ENCODE measurements at regions not wholly inside any gene's neighbourhood (a gene's known extent, or its start where the extent isn't known, plus 50 kb on each side); places are given as distances from the start of the nearest gene placed in this dataset.
"Not testable (repeated sequence)": the region's sequence is repeated elsewhere in the genome, so short reads cannot be mapped to it uniquely, and the experiment has no call there.

DNA sequence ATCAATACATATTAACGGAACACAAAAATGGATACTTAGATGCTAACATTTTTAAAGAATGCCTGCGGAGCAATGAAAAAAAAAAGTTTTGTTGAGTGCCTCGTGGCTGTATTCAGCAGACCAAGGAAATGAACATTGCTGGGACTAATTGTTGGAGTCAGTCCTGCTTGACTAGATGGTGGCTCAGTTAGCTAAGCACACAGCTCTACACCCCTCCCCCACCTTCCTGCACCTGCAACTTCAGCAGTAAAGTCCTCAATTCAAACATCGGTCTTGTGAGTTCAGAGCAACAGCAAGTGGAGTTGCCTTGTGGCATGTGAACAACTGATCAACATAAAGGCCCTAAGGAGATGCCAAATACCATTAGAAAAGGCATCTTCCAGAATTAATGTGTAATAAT is 326.0 kb upstream of the NPSR1 start:
- no peak for DNase-seq (ENCODE audit: low spot score)

- DNase-seq (ENCODE audit: low spot score) = no peak
Measured at GRCh38 chr7:34333184-34333583, 324.8 kb upstream of the NPSR1 start.

DNA sequence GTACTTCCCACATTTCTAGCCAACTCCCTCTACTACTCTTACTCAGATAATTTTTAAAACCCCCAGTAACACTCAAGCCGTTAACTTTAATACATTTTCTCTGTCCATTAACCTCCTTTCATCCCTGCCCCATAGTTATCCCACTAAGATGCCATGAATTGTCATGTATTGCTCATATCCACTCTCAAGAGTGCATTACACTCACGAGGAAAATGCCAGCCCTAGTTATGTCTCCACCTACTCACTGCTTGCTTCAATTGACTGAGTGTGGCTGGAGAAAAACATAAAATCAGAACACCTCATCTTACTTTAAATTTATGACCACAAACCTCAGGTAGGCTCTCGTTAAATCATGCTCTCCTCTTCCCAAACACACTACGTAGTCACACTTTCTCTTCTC is 324.1 kb upstream of the NPSR1 start:
- DNase-seq (ENCODE audit: low spot score) = no peak

- no peak for DNase-seq (ENCODE audit: low spot score)
Measured at GRCh38 chr7:34337163-34337562, 320.9 kb upstream of the NPSR1 start.

DNA sequence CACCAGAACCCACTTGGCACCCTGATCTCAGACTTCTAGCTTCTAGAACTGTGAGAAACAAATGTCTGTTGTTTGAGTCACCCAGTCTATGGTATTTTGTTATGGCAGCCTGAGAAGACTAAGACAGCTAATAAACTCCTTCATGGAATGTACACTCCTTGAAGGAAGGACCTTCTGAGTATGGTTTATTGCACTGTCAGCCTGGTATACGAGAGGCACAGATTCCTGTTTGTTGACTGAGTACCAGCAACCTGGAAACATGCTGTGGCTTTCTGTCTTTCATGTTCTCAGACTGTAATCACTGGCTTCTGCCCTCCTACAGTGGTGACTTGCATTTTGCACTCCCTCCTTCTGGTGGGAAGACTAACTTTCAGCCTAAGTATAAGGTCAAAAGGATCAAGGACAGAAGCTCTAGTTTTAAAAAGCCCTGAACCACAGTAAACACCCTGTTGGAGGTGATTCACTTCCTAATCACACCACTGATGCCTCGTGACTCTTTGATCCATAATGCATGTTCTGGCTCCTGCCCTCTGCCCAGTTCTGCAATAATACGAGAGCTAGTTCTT is 319.0 kb upstream of the NPSR1 start:
- no peak for DNase-seq (ENCODE audit: low spot score)

DNA sequence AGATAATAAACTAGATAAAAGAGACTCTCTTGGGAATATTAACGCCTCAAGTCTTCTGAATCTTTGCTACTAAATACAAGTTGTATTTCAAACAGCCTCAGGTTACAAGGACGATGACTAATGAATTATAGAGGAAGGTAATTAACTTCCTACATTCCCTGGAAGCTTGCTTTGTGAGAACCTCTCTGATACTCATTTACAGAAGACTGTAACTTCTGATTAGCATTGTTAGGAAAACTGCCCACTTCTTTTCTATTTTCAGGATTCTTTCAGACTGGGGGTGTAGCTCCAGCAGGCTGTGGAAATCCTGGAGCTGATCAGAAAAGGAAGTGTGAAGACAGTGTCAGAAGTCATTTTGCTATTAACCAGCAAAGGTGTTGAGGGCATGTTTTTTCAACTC is 316.7 kb upstream of the NPSR1 start:
- no peak for DNase-seq (ENCODE audit: low spot score)

- no peak for DNase-seq (ENCODE audit: low spot score)
Measured at GRCh38 chr7:34342387-34342786, 315.6 kb upstream of the NPSR1 start.

DNA sequence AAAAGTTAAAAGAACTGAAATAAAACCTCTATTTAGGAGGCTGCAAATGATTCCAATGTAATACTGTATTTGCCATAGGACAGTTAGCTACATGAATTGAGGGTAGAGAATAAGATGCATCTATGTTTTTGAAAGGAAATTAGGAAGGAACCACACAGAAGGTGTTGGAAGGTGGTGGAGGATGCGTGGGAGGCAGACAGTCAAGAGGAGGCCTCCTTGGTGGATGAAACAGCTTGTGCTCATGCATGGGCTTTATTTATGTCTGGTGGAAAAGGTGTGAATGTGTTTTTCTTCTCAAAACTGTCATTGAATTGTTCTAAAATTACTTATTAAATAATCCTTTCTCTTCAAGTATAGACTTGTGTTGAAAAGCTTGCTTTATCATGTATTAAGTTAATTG is 314.4 kb upstream of the NPSR1 start:
- DNase-seq (ENCODE audit: low spot score) = no peak

DNA sequence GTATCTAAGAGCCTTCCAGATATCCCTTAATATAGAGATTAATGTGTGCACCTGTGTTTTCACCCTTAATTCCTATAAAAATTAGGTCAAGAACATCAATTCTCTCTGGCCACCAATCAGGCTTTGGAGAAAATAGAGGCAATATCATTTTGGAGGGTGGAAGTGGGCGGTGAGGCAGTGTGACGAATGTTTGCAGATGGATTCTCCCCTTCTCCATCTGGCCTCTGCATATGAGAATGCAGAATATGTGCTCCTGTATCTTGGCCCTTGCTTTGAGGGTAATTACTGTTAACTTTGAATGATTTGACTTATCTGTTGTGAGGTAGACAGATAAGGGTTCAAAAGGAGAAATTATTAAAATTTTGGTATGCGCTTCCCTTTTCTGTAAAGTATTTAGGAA is 304.0 kb upstream of the NPSR1 start:
- no peak for DNase-seq (ENCODE audit: low spot score)

DNA sequence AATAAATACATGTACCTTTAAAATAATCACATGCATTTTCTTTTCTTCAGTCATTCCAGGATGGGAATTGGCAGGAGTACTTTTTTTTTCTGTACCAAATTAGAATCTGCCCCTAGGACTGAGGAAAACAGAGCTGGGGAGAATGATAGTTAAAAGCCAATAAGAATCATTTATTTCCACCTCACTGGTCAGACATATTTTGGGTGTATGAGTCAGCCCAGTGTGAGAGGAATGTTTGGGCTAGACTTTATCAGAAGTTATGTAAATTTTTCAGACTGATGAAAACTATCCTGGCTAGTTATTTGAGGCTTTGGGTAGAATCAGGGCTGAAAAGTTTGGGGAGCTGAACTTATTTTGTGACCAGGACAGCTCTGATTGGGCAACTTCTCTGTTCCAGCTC is 303.1 kb upstream of the NPSR1 start:
- DNase-seq (ENCODE audit: low spot score) = peak; percentile 0

- no peak for DNase-seq (ENCODE audit: low spot score)
Measured at GRCh38 chr7:34357068-34357467, 300.9 kb upstream of the NPSR1 start.

DNA sequence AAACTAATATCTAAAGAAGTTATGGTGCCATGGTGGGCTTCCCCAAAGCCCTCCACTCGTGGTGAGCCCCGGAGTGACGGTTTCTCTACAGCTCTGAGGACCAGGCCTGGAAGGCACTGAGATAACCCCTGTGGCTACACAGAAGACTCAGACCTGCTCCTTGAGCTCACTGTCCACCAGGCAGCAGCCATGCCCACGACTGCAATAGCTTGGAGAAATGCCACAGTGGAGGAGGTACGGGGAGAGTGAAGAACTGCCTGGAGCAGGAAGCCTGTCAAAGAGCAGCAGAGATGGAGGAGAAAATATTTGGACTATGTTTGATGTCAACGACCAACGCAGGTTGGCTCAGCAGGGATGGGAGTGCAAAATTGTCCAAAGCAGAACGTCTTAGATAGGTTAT is 300.1 kb upstream of the NPSR1 start:
- DNase-seq (ENCODE audit: low spot score) = no peak

DNA sequence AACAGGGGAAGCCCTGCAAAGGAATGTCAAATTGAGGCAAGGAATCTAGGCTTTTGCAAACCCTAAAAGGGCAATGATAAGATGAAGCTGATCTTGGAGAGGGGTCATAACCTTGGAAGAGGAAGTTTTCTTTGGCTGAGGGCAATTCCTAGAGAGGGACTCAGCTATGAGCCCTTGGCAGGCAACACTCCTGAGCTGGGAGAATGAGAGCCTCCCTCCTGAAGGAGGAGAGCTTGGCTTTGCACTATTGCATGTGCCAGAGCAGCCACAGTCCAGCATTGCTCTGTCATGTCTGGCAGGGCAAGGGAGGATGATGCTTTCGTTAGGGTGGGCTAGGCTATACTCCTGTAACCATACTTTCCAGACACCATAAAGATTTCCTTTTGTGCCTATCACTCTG is 299.4 kb upstream of the NPSR1 start:
- DNase-seq (ENCODE audit: low spot score) = not testable (repeated sequence)

- DNase-seq (ENCODE audit: low spot score) = no peak
Measured at GRCh38 chr7:34361663-34362250, 296.3 kb upstream of the NPSR1 start.

GRCh38 chr7:34362621-34363020 is 295.4 kb upstream of the NPSR1 start:
- no peak for DNase-seq (ENCODE audit: low spot score)

DNA sequence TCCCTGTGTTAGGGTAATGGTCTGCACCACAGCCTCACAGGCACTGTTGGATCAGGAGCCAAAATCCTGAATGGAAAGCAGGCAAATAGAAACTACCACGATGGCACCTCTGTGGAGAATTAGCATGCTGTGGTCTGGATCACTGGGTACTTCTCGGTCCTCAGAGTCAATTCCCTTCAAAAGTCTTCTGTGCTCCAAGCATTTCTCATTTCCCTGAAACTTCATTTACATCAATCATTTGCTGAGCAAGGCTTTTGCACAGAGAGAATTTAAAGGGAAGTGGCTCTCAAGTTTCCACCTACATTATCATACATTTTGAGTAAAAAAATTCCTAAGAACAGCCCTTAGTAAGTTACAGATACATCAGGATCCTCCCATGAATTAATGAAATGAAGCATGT is 293.9 kb upstream of the NPSR1 start:
- DNase-seq (ENCODE audit: low spot score) = no peak

DNA sequence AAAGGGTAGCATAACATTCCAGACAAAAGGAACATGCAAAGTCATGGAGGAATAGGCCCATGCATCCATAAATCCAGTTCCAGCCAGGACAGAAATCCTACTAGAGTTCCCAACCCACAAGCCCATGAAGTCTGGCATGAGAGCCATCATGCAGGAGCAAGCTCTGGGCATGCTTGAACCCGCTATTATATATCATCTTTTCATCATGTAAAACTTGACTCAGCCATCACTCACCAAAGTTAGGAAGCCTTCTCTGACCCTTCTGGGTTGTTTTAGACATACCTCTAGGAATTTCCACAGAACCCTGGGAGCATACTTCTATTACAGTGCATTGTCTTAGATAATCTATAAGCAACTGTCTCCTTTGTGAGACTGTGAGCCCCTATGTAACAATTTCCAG is 293.0 kb upstream of the NPSR1 start:
- DNase-seq (ENCODE audit: low spot score) = no peak

DNA sequence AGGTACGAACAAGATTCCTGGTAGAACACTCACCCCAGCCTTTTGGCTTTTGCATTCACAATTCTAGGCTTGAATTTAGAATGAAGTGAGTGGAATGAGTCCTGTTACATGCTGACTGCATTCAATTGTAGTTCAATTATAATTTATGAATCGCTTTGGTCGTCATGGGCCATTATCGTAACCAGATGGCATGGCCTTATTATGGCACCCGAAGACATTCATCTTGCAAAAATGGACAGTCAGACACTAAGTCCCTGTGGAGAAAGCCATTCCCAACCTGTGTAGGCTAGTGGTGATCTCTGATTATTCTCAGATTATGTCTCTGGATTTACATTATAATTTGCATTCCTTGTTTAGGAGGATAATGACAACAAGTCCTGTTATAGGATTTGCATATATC is 292.4 kb upstream of the NPSR1 start:
- DNase-seq (ENCODE audit: low spot score) = no peak

DNA sequence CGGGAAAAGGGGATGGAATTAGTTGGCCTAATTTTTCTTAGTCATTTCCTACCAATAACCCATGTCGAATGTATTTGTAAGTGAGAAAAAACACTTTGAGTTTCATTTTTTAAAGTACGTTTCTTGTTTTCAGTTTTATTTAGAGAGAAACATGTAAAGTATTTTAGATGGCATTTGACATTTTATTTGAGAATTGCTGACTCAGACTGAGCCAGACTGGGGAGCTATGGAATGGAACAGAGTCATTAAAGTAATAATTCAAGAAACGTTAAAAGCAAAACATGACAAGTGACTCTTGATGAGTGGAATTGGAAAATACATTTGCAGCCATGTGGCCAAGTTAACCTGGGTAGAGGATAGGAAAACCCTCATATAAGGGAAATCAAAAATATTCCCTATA is 286.1 kb upstream of the NPSR1 start:
- no peak for DNase-seq (ENCODE audit: low spot score)

DNA sequence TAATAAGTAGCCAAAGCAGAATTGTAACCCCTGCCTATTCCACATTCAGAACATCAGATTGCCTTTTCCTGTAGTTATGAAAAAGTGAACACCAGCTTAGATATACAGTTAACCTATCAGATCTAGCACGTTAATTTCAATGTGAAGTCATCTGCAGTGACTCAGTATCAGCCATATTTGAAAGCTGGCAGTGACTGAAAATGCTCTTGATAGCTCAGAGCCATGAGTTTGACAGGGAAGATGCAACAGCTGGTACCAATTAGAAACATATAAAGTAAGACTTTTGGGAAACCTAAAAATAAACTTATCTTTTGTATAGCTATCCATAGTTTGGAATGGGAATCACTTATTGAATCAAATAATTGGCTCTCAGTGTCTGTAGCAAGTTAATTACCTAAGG is 284.1 kb upstream of the NPSR1 start:
- no peak for DNase-seq (ENCODE audit: low spot score)

DNA sequence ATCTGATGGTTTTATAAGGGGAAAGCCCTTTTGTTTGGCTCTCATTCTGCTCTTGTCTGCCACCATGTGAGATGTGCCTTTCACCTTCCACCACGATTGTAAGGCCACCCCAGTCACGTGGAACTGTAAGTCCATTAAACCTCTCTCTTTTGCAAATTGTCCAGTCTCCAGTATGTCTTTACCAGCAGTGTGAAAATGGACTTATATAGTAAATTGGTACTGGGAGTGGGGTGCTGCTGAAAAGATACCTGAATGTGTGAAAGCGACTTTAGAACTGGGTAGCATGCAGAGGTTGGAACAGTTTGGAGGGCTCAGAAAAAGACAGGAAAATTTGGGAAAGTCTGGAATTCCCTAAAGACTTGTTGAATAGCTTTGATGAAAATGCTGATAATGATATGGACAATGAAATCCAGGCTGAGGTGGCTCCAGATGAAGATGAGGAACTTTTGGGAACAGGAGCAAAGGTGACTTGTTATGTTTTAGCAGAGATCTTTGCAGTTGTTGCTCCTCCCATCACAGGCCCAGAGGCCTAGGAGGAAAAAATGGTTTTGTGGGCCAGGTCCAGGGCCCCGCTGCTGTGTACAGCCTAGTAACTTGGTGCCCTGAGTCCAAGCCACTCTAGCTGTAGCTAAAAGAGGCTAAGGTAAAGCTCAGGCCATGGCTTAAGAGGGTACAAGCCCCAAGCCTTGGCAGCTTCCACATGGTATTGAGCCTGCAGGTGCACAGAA is 275.7 kb upstream of the NPSR1 start:
- no peak for DNase-seq (ENCODE audit: low spot score)

DNA sequence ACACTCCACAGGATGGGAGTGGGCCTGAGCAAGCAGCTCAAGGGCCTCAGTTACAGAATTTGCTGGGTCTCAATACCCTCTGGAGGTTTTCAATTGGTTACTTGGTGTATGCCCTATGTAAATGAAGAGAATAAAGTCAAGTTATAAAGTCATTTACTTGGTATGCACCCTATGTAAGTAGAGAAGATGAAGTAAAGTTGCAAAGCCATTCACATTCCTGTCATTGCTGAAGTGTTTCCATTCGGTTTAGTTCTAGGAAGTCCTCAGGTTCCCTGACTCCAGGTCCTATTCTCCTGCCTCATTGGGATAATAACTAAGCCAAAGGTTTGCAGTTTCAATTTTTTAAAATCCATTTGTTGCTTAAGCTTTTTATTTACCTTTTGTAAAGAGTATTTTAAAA is 272.6 kb upstream of the NPSR1 start:
- no peak for DNase-seq (ENCODE audit: low spot score)

DNA sequence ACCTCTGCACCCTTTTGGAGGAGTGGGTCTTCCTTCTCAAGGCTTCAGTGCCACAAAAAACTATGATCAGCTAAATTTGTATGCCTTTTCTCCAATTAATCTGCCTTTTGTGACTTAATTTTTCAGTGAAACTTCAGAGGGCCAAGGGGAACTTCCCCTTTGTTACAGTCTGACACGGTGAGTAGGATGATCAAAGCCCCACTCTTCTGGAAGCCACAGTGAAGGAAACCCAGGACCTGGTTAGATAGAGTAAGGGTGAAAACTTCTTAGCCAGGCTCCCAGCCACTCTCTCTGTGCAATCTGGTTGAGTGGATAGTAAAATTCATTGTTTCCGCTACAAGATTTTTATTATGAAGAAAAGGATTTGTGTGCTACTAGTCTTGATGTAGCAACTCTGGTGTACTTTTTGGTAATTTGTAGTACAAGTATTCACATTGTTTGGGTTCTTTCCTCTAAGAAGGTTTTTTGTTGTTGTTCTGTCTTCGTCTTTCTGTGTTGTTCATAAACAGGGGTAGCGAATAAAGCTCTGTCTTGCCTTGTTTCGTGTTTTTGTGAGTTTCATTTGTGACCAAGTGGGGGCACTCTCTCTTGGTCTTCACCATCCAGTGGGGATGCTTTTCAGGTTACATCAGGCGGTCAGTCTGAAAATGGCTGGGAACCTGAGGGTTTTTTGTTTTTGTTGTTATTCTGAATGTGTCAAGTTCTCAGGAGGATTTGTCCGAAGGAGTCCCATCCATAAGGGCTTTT is 268.5 kb upstream of the NPSR1 start:
- no peak for DNase-seq (ENCODE audit: low spot score)

Data from hepatic stellate cell (primary cell).